ENCODE measurements at regions not wholly inside any gene's neighbourhood (a gene's known extent, or its start where the extent isn't known, plus 50 kb on each side); places are given as distances from the start of the nearest gene placed in this dataset.

- TF ChIP-seq CTCF (IDR thresholded peaks at IDR 0.05) (no peak), POLR2A (IDR thresholded peaks at IDR 0.05) (no peak)
Measured at GRCh38 chr5:114255260-114255659, 106.6 kb upstream of the KCNN2 start.
